GM18861 (cell line): ENCODE measurements at regions not wholly inside any gene's neighbourhood (a gene's known extent, or its start where the extent isn't known, plus 50 kb on each side); places are given as distances from the start of the nearest gene placed in this dataset.

Experiments
- ATAC-seq: cut with Tn5 transposase; IDR thresholded peaks from one replicate; pipeline ENCODE4 v1.9.1; 2021; ENCODE audit not compliant: unreplicated experiment

DNA sequence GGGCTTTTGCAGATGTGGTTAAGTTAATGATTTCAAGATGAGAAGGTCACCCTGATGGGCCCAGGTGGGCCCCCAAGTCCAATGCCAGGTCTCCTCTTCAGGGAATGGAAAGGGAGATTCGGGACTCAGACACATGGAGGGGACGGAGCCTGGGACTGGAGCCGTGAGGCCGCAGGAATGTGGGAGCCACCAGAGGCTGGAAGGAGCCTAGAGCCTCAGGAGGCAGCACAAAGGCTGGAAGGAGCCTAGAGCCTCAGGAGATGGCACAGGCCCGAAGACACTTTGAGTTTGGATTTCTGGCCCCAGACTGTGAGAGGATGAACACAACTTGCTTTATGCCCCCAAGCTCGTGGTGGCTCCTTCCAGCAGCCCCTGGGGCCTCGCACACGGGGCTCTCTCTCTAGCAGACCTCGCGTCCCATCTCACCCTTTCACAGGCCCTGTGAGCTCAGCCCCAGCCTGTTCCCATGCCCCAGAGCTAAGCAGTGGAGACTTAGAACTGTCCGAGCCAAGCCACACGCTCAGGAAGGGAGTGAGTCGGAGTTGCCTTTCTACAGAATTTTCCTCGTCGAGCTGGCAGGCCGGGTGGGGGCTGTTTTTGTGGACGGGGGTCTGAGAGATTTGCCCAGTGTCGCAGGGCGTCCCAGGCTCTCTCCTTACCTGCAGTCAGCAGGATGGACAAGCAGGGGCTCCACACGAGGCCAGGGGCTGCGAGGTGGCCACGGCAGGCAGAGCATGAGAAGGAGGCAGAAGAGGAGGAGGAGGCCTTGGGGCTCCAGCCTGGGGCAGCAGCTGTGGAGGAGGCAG lies 937.6 kb downstream of the BRD1 start:
- ATAC-seq, result no peak

DNA sequence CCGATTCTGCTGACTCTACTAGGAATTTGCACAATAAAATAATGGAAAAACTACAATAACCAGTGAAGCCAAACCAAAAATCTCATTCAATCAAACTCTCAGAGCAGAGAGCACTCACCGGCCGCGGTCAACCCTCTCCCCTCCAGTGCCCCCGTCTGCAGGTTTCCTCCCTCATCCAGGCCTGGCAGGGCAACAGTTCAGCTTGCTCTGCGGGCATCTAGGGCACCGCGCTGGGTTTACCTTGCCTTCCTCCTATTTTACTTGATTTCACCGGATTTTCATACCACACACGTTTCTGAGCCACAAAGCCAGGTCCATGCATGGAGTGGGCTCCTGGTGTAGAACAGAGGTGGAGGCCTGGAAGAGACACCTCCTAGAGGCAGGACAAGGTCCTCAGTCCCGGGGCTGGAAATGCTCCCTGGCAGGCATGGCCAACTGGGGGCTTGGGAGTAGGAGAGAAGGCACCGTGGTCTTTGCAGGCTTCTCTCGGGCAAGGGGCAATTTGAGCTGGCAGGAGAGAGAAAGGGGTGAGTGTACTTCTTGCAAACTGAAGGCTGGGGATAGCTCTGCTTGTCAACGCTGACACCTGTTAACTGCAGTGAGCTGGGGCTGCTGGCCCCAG lies 938.4 kb downstream of the BRD1 start:
- ATAC-seq, result no peak

DNA sequence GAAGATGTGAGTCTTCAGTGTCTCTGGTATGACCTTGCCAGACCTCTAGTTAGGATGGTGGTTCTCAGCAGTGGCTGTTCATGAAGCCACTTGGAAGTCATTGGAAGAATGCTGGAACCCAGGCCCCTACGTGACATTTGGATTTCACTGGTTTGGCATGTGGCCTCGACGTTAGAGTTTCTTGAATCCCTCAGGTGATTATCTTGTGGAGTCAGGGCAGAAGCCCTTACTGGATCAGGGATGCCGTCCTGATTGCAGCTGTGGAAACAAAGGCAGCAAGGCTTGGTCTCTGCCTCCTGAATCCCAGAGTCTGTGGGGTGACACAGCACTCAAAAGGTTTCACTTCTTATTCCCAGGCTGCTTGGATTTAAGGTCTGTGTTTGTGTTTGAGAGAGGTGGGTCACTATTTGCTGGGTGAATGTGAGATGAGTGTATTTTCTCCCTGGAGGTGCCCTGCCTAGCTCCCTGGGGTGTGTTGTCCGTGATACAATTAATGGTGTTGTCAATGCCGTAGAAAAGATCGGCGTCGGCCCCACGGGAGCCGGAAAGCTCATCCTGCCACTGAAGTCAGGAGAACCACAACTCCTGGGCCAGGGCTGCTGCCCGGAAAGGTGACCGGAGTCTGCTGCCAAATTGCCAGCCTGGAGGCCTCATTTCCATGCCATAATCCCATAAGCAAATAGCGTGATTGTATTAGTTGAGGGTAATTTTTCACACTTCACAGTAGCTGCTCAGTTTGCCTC lies 939.0 kb downstream of the BRD1 start:
- ATAC-seq, result no peak

GRCh38 chr22:48887394-48888332 lies 940.0 kb downstream of the BRD1 start:
- no peak for ATAC-seq

GRCh38 chr22:48886604-48887393 lies 940.9 kb downstream of the BRD1 start:
- ATAC-seq, result no peak

- no peak for ATAC-seq
These were observed 941.8 kb downstream of the BRD1 start for GRCh38 chr22:48885919-48886305.

DNA sequence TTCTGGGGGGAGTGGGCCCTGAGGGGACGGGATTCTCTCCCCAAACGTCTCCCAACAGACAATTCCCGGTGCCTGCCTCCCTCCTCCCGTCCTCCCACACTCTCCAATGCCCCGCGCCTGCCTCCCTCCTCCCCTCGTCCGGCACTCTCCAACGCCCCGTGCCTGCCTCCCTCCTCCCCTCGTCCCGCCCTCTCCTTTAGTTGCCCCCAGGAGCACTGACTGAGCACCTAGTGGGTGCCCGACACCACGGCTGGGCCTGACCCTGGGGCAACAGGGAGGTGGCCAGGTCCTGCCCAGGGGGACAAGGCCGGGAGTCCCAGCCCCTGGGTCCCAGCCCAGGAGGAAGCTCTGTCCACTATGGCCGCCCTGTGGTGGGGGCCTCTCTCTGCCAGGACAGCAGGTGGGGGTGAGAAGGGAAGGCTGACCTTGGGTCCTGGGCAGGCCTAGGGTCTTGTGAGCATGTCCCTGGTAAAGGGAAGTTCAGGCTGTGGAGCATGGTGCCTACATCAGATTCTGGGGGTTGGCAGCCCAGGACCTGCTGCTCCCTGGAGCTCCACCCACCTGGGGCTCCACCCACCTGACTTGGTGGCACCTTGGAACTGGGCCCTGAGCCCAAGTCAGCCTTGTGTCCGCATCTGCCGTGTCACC lies 942.3 kb downstream of the BRD1 start:
- no peak for ATAC-seq

DNA sequence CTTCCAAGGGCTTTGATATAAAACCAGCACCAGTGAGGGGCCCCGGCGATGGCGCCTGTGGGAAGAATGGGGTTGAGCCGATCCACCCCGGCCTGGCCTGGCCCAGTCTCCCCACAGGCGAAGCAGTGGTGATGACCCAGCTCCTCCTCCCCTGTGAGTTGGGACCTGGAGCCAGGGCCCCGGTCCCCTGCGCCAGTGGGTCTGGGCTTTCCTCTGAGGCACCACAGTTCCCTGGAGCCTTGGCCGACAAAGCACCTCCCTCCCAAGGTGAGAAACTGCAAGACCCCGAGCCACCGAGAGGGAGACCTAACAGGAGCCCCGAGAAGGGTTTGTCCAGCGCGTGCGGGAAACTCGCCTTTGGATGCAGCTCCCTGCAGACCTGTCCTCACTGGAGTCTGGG lies 942.9 kb downstream of the BRD1 start:
- no peak for ATAC-seq

GRCh38 chr22:48884324-48884723 lies 943.3 kb downstream of the BRD1 start:
- no peak for ATAC-seq

DNA sequence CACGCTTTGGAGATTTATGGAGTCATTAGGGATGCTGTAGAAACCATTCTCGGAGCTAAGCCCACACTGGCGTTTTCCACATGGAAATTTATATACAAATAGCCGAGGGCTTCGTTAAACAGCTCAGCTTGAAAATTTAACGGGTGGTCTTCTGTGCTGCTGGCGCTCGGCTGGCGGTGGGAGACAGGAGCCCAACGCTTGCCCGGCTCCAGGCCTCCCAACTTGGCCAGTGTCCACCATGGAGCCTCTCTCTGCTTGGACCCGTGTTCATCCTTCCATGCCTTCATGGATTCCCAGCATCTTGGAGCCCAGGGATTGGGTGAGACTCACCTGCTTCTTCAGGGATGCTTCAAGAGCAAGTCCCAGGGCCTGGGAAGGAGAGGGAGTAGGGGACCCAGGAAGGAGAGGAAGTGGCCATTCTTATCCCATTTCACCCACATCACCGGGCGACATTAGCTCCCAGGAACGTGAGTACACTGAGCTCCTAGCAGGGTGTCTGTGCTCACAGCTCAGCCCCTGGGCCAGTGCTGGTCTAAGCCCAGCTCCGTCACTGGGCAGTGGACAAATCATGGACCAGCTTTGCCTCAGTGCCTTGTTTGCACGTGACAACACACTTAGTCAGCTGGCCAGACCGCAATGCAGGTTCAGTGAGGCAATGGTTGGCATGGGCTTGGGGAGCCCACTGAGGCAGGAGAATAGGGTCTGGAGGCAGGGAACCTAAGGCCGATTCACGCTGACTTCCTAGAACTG lies 944.3 kb downstream of the BRD1 start:
- ATAC-seq, result no peak

- ATAC-seq, result no peak
These were observed 945.0 kb downstream of the BRD1 start for GRCh38 chr22:48882636-48883200.

DNA sequence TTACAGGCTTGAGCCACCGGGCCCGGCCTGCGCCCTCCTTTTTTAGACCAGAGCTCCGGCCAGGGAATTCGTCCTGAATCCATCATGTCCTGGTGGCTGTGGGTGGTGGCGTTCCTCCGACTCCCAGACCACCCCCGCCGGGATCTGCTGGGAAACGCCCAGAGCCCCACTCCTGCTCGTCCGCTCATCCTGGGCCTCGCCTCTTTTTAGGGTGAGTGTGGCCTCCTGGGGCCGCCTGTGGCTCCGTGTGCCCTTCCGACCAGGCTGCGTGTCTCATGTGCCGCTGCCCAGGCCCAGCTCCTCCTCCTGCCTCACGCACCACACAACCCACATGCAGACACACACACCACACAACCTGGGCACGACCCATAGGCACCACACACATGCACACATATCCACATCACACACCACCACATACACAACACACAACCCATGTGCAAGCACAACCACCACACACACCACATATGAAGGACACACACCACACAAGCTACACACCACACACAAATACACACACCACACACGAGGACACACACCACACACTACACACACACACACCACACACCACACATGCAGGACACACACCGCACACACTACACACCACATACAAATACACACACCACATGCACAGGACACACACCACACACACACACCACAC lies 946.2 kb downstream of the BRD1 start:
- no peak for ATAC-seq

DNA sequence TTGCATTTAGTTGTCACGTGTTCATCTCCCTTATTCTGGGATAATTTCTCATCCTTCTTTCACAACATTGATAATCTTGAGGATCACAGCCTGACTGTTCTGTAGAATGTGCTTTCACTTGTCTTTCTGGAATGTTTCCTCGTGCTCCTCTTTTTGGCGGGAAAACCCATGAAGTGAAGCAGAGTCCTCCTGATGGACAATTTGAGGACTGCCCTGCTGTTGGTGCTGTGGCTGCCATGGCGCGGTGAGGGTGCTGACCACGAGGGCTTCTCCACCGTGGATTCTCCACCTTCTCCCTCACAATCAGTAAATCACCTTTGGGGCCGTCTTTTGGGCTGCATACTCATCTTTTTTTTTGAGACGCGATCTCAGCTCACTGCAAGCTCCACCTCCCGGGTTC lies 946.9 kb downstream of the BRD1 start:
- ATAC-seq, result no peak

GRCh38 chr22:48876951-48877350 lies 950.7 kb downstream of the BRD1 start:
- no peak for ATAC-seq

GRCh38 chr22:48874956-48875355 lies 952.7 kb downstream of the BRD1 start:
- ATAC-seq, result no peak

GRCh38 chr22:48873191-48873520 lies 954.5 kb downstream of the BRD1 start:
- ATAC-seq, result no peak

DNA sequence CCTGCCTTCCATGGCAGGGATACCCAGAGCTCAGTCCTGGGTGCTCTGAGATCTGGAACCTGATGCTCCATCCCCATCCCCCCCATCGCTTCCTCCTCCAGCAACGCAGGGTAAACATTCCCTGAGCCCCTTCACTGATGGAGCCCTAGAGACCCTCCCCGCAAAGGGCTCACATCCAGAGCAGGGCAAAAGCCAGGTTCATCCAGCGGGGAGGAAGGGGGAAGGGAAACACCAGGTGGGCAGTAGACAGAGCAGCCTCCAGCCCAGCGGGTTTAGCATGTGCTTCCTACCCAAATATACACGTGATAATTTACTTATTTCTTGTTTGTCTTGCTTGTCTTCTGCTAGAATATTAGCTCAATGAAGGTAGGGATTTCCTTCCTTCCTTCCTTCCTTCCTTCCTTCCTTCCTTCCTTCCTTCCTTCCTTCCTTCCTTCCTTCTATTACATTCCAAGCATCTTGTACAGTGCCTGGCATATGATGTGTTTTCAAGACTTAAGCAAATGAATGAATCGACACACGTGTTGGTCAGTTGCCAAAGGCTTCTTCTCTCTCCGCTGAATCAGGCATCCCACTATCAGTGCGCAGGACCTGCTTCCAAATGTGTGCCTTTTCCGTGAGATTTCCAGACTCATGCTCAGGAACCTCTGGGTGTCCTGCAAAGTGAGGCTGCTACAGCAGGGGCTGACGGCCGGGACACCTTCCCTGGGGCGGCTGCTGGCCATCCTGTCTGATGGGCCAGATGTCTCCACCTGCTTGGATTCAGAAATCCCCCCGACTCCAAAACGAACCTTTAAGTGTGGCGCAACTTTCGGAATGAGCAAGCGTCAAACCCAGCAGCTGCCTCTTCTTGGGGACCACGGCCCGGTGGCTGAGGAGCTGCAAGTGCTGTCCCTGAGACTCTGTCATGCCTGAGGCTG lies 955.1 kb downstream of the BRD1 start:
- no peak for ATAC-seq
